HepG2 (cell line): ENCODE measurements at regions not wholly inside any gene's neighbourhood (a gene's known extent, or its start where the extent isn't known, plus 50 kb on each side); places are given as distances from the start of the nearest gene placed in this dataset.

Source experiments
- ATAD3A ChIP-seq: sonication (generic); formaldehyde crosslinking; IDR thresholded peaks from 2 replicates; pipeline ENCODE4 v1.4.0; 2020; ENCODE audit warnings: missing genetic modification reagents
- HDAC2 ChIP-seq: sonication (generic); formaldehyde crosslinking; IDR thresholded peaks from 2 replicates; pipeline ENCODE4 v1.4.0; 2020; ENCODE audit warnings: missing genetic modification reagents
- MIER2 ChIP-seq: IDR thresholded peaks from 2 replicates; pipeline ENCODE4 v1.6.1; 2016; ENCODE audit warnings: missing biosample characterization, missing genetic modification reagents
- POLR2A ChIP-seq, 2 experiments: IDR thresholded peaks; 2 replicates each; pipeline ENCODE4 v1.6.1; 2011; ENCODE audit warnings: low read depth in 2 of 2, low read length in 2 of 2, mild to moderate bottlenecking in 1 of 2, moderate library complexity in 1 of 2; ENCODE audit not compliant: insufficient read depth in 1 of 2
- SSRP1 ChIP-seq: IDR thresholded peaks from 2 replicates; pipeline ENCODE4 v1.6.1; 2016; ENCODE audit warnings: control low read depth
- YY1 ChIP-seq: IDR thresholded peaks from 2 replicates; pipeline ENCODE4 v1.6.1; 2011; ENCODE audit warnings: low read length, low read depth, moderate library complexity, mild to moderate bottlenecking; ENCODE audit not compliant: insufficient read depth, insufficient replicate concordance
- ZNF253 ChIP-seq: sonication (generic); formaldehyde crosslinking; IDR thresholded peaks from 2 replicates; pipeline ENCODE4 v1.8.0; 2022; ENCODE audit warnings: mild to moderate bottlenecking, missing genetic modification reagents, borderline replicate concordance
- ZNF749 ChIP-seq: sonication (generic); formaldehyde crosslinking; IDR thresholded peaks from 2 replicates; pipeline ENCODE4 v1.8.0; 2022; ENCODE audit warnings: mild to moderate bottlenecking, missing genetic modification reagents, moderate library complexity, borderline replicate concordance
- ZNF850 ChIP-seq: sonication (generic); formaldehyde crosslinking; conservative IDR thresholded peaks from 2 replicates; pipeline ENCODE4 v1.9.0; 2021; ENCODE audit warnings: mild to moderate bottlenecking, missing genetic modification reagents
- TF ChIP-seq, protein P1 (sequence below): sonication (generic); formaldehyde crosslinking; IDR thresholded peaks from 2 replicates; pipeline ENCODE4 v1.5.0; 2020; ENCODE audit warnings: mild to moderate bottlenecking, missing genetic modification reagents, moderate library complexity
- TF ChIP-seq, protein P2 (sequence below): sonication (generic); formaldehyde crosslinking; IDR thresholded peaks from 2 replicates; pipeline ENCODE4 v1.5.0; 2020; ENCODE audit warnings: mild to moderate bottlenecking, missing genetic modification reagents
- TF ChIP-seq, protein P3 (sequence below): sonication (generic); formaldehyde crosslinking; IDR thresholded peaks from 2 replicates; pipeline ENCODE4 v1.5.0; 2020; ENCODE audit warnings: mild to moderate bottlenecking, missing genetic modification reagents
- TF ChIP-seq, protein P4 (sequence below): sonication (generic); formaldehyde crosslinking; IDR thresholded peaks from 2 replicates; pipeline ENCODE4 v1.4.0; 2020; ENCODE audit warnings: missing genetic modification reagents
- TF ChIP-seq, protein P5 (sequence below): sonication (generic); formaldehyde crosslinking; IDR thresholded peaks from 2 replicates; pipeline ENCODE4 v1.4.0; 2020; ENCODE audit warnings: mild to moderate bottlenecking, missing genetic modification reagents

DNA sequence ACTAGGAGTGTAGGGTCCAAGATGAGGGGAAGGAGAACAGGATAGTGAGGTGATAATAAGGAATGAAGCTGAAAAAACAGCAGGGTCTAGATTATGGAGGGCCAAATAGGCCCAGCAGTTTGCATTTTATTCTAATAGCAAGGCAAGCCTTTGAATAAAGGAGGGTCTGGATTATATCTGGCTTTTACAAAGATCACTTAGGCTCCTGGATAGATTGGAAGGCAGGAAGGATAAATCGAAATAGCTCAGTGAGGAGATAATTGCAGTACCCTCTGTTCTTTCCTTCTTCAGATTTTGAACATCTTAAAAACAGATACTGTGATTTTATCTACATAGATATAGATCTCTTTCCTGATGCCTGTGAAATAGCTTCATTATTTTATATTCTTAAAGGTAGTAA lies 53.8 kb upstream of the PTGFR start:
- TF ChIP-seq HDAC2: no peak
- no peak for TF ChIP-seq POLR2A (IDR thresholded peaks at IDR 0.05; ENCODE audit: insufficient read depth in 1 of 2, low read depth in 2 of 2, low read length in 2 of 2)
- no peak for TF ChIP-seq YY1
- TF ChIP-seq ZNF749 (CRISPR knock-in tag): no peak
- TF ChIP-seq ZNF253 (CRISPR knock-in tag): no peak
- TF ChIP-seq, protein P1, sequence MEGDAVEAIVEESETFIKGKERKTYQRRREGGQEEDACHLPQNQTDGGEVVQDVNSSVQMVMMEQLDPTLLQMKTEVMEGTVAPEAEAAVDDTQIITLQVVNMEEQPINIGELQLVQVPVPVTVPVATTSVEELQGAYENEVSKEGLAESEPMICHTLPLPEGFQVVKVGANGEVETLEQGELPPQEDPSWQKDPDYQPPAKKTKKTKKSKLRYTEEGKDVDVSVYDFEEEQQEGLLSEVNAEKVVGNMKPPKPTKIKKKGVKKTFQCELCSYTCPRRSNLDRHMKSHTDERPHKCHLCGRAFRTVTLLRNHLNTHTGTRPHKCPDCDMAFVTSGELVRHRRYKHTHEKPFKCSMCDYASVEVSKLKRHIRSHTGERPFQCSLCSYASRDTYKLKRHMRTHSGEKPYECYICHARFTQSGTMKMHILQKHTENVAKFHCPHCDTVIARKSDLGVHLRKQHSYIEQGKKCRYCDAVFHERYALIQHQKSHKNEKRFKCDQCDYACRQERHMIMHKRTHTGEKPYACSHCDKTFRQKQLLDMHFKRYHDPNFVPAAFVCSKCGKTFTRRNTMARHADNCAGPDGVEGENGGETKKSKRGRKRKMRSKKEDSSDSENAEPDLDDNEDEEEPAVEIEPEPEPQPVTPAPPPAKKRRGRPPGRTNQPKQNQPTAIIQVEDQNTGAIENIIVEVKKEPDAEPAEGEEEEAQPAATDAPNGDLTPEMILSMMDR (CRISPR knock-in tag): no peak
- TF ChIP-seq, protein P2, sequence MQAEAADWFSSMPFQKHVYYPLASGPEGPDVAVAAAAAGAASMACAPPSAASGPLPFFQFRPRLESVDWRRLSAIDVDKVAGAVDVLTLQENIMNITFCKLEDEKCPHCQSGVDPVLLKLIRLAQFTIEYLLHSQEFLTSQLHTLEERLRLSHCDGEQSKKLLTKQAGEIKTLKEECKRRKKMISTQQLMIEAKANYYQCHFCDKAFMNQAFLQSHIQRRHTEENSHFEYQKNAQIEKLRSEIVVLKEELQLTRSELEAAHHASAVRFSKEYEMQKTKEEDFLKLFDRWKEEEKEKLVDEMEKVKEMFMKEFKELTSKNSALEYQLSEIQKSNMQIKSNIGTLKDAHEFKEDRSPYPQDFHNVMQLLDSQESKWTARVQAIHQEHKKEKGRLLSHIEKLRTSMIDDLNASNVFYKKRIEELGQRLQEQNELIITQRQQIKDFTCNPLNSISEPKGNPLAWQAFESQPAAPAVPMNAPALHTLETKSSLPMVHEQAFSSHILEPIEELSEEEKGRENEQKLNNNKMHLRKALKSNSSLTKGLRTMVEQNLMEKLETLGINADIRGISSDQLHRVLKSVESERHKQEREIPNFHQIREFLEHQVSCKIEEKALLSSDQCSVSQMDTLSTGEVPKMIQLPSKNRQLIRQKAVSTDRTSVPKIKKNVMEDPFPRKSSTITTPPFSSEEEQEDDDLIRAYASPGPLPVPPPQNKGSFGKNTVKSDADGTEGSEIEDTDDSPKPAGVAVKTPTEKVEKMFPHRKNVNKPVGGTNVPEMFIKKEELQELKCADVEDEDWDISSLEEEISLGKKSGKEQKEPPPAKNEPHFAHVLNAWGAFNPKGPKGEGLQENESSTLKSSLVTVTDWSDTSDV: no peak
- TF ChIP-seq, protein P3, sequence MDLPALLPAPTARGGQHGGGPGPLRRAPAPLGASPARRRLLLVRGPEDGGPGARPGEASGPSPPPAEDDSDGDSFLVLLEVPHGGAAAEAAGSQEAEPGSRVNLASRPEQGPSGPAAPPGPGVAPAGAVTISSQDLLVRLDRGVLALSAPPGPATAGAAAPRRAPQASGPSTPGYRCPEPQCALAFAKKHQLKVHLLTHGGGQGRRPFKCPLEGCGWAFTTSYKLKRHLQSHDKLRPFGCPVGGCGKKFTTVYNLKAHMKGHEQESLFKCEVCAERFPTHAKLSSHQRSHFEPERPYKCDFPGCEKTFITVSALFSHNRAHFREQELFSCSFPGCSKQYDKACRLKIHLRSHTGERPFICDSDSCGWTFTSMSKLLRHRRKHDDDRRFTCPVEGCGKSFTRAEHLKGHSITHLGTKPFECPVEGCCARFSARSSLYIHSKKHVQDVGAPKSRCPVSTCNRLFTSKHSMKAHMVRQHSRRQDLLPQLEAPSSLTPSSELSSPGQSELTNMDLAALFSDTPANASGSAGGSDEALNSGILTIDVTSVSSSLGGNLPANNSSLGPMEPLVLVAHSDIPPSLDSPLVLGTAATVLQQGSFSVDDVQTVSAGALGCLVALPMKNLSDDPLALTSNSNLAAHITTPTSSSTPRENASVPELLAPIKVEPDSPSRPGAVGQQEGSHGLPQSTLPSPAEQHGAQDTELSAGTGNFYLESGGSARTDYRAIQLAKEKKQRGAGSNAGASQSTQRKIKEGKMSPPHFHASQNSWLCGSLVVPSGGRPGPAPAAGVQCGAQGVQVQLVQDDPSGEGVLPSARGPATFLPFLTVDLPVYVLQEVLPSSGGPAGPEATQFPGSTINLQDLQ (CRISPR knock-in tag): no peak
- TF ChIP-seq, protein P4, sequence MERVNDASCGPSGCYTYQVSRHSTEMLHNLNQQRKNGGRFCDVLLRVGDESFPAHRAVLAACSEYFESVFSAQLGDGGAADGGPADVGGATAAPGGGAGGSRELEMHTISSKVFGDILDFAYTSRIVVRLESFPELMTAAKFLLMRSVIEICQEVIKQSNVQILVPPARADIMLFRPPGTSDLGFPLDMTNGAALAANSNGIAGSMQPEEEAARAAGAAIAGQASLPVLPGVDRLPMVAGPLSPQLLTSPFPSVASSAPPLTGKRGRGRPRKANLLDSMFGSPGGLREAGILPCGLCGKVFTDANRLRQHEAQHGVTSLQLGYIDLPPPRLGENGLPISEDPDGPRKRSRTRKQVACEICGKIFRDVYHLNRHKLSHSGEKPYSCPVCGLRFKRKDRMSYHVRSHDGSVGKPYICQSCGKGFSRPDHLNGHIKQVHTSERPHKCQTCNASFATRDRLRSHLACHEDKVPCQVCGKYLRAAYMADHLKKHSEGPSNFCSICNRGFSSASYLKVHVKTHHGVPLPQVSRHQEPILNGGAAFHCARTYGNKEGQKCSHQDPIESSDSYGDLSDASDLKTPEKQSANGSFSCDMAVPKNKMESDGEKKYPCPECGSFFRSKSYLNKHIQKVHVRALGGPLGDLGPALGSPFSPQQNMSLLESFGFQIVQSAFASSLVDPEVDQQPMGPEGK: no peak
- TF ChIP-seq, protein P5, sequence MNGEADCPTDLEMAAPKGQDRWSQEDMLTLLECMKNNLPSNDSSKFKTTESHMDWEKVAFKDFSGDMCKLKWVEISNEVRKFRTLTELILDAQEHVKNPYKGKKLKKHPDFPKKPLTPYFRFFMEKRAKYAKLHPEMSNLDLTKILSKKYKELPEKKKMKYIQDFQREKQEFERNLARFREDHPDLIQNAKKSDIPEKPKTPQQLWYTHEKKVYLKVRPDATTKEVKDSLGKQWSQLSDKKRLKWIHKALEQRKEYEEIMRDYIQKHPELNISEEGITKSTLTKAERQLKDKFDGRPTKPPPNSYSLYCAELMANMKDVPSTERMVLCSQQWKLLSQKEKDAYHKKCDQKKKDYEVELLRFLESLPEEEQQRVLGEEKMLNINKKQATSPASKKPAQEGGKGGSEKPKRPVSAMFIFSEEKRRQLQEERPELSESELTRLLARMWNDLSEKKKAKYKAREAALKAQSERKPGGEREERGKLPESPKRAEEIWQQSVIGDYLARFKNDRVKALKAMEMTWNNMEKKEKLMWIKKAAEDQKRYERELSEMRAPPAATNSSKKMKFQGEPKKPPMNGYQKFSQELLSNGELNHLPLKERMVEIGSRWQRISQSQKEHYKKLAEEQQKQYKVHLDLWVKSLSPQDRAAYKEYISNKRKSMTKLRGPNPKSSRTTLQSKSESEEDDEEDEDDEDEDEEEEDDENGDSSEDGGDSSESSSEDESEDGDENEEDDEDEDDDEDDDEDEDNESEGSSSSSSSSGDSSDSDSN (CRISPR knock-in tag): no peak
- no peak for TF ChIP-seq ATAD3A (CRISPR knock-in tag)
- TF ChIP-seq ZNF850 (CRISPR knock-in tag): no peak
- TF ChIP-seq SSRP1 (CRISPR knock-in tag): no peak
- TF ChIP-seq MIER2 (CRISPR knock-in tag): no peak
